Chondrocyte (in vitro differentiated cells): ENCODE measurements at regions not wholly inside any gene's neighbourhood (a gene's known extent, or its start where the extent isn't known, plus 50 kb on each side); places are given as distances from the start of the nearest gene placed in this dataset.

Experiments used
- DNase-seq: peaks from one replicate; pipeline ENCODE4 v3.0.0; 2021; ENCODE audit warnings: mixed read lengths, low spot score
- H3K27ac Mint-ChIP-seq: one replicate; pipeline ENCODE4 v1.8.0; 2021; ENCODE audit warnings: mild to moderate bottlenecking, moderate library complexity, mixed read lengths; ENCODE audit not compliant: unreplicated experiment
- H3K27me3 Mint-ChIP-seq: 2 replicates; pipeline ENCODE4 v1.8.0; 2021; ENCODE audit warnings: low read depth, mixed read lengths
- H3K36me3 Mint-ChIP-seq: 2 replicates; pipeline ENCODE4 v1.8.0; 2021; ENCODE audit warnings: low read depth, mixed read lengths
- H3K4me1 Mint-ChIP-seq: 2 replicates; pipeline ENCODE4 v1.8.0; 2021; ENCODE audit warnings: low read depth, mild to moderate bottlenecking, mixed read lengths
- H3K4me3 Mint-ChIP-seq: one replicate; pipeline ENCODE4 v1.8.0; 2021; ENCODE audit warnings: mild to moderate bottlenecking, moderate library complexity, mixed read lengths; ENCODE audit not compliant: unreplicated experiment
- H3K9me3 Mint-ChIP-seq: 2 replicates; pipeline ENCODE4 v1.8.0; 2021; ENCODE audit warnings: low read depth, mixed read lengths
- TF ChIP-seq, protein P1 (sequence below): fragments of 200-600 bp; sonication (generic); IDR thresholded peaks from 2 replicates; pipeline ENCODE4 v1.5.0; 2021; ENCODE audit warnings: antibody characterized with exemption, mild to moderate bottlenecking, moderate library complexity

DNA sequence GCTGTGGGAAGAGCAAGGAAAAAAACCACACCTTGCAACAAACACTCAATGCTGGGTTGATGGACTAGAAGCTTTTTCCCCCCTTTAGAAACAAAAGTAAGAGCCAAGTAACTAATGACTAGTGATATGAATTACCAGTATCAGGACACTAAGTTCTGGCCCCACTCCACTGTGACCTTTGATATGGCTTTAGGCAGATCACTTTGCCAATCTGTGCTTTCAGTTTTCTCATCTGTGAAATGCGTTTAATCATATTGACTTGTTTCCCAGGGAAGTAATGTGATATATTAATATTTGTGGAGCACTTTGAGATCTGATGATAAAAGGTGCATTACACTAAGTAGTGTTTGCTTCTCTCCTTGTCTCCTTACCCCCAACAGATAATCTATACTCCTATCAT is 319.3 kb upstream of the SATB1 start:
- DNase-seq: no peak
- Mint-ChIP-seq H3K4me1 (no peaks in the 10 kb centered on the region), H3K9me3 (no peaks in the 10 kb centered on the region), H3K27me3 (peaks cover 5% of the 10 kb centered on the region), H3K36me3 (no peaks in the 10 kb centered on the region), H3K4me3 (no peak overlapping the region), H3K27ac (no peak overlapping the region)
- TF ChIP-seq, protein P1, sequence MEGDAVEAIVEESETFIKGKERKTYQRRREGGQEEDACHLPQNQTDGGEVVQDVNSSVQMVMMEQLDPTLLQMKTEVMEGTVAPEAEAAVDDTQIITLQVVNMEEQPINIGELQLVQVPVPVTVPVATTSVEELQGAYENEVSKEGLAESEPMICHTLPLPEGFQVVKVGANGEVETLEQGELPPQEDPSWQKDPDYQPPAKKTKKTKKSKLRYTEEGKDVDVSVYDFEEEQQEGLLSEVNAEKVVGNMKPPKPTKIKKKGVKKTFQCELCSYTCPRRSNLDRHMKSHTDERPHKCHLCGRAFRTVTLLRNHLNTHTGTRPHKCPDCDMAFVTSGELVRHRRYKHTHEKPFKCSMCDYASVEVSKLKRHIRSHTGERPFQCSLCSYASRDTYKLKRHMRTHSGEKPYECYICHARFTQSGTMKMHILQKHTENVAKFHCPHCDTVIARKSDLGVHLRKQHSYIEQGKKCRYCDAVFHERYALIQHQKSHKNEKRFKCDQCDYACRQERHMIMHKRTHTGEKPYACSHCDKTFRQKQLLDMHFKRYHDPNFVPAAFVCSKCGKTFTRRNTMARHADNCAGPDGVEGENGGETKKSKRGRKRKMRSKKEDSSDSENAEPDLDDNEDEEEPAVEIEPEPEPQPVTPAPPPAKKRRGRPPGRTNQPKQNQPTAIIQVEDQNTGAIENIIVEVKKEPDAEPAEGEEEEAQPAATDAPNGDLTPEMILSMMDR: no peak

DNA sequence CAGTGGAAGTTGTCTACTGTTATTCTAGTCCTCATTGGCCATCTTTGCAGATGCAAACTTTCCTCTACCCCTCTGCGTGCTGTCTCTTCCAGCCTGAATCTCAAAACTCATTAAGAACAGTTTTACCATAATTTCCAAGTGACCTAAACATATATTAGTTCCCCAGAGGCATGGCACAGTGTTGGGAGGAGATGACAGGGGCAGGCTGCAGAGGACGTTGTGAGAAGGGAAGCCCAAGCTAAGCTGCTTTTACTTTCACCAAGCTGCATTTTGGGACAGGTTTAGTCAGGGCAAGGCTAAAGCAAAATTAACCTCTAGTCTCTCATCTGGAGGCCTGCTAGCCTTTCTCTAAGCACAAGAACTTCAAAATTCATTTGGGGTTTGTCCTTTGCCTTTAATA is 318.6 kb upstream of the SATB1 start:
- TF ChIP-seq, protein P1: no peak
- Mint-ChIP-seq H3K4me3 (no peak overlapping the region), H3K36me3 (no peaks in the 10 kb centered on the region), H3K27me3 (no peaks in the 10 kb centered on the region), H3K4me1 (no peaks in the 10 kb centered on the region), H3K27ac (no peak overlapping the region), H3K9me3 (no peaks in the 10 kb centered on the region)
- no peak for DNase-seq

- Mint-ChIP-seq H3K27ac (no peak overlapping the region), H3K4me3 (no peak overlapping the region), H3K9me3 (no peaks in the 10 kb centered on the region), H3K4me1 (no peaks in the 10 kb centered on the region), H3K27me3 (no peaks in the 10 kb centered on the region), H3K36me3 (no peaks in the 10 kb centered on the region)
- no peak for DNase-seq
- TF ChIP-seq, protein P1: no peak
Measured at GRCh38 chr3:18740631-18741583, 315.8 kb upstream of the SATB1 start.

- H3K36me3 Mint-ChIP-seq: no peaks in the 10 kb centered on the region
- DNase-seq: no peak
- TF ChIP-seq, protein P1: no peak
- no peaks in the 10 kb centered on the region for H3K27me3 Mint-ChIP-seq
- H3K9me3 Mint-ChIP-seq: peaks cover 3% of the 10 kb centered on the region
- H3K27ac Mint-ChIP-seq: no peak overlapping the region
- no peaks in the 10 kb centered on the region for H3K4me1 Mint-ChIP-seq
- no peak overlapping the region for H3K4me3 Mint-ChIP-seq
Measured at GRCh38 chr3:18739099-18739433, 313.9 kb upstream of the SATB1 start.

DNA sequence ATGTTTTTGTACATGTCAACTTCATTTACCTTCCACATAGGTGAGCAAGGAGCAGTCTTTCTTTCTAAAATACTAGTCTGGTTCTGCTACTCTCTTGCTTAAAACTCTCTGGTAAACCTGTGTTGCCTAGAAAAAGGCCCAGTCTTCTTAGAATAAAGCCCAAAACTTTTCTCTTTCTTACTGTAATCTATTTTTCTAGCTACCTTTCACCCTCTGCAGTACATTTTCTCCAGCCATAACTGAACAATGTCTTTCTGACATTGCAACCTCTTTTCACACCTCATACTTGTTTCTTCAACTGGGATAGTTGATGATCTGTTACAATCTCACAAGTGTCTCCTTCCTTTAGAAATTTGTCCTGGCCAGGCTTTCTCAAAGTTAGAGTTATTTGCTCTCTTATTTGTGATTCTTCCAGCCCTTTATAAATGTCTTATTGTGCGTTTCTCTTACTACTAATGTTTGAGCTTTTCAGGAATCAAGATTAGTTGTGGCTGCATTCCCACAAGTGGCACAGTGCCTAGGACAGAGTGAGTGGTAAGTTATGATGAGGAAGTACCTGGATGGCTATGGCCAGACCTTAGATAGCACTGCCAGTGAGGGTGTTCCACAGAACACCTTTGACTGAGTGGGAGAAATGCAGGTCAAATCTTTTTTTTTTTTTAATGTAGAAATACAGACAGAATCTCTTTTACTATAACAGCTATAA is 313.4 kb upstream of the SATB1 start:
- no peaks in the 10 kb centered on the region for H3K4me1 Mint-ChIP-seq
- no peak for DNase-seq

More for the DNA sequence above, 313.4 kb upstream of the SATB1 start:
- Mint-ChIP-seq H3K27ac (no peak overlapping the region), H3K27me3 (no peaks in the 10 kb centered on the region), H3K9me3 (peaks cover 3% of the 10 kb centered on the region), H3K4me3 (no peak overlapping the region), H3K36me3 (no peaks in the 10 kb centered on the region)
- TF ChIP-seq, protein P1: no peak
